Stimulated activated CD8-positive, alpha-beta memory T cell treated with anti-CD3 and anti-CD28 coated beads, Interleukin-7, amount 100 ng/mL, for 48 hours (primary cell): ENCODE measurements at regions not wholly inside any gene's neighbourhood (a gene's known extent, or its start where the extent isn't known, plus 50 kb on each side); places are given as distances from the start of the nearest gene placed in this dataset.

Source experiments
- DNase-seq, 2 donors: peaks; one replicate each; pipeline ENCODE4 v3.0.0-alpha.2; 2020; ENCODE audit warnings: low read depth in 1 of 2; ENCODE audit errors: extremely low read depth in 1 of 2

DNA sequence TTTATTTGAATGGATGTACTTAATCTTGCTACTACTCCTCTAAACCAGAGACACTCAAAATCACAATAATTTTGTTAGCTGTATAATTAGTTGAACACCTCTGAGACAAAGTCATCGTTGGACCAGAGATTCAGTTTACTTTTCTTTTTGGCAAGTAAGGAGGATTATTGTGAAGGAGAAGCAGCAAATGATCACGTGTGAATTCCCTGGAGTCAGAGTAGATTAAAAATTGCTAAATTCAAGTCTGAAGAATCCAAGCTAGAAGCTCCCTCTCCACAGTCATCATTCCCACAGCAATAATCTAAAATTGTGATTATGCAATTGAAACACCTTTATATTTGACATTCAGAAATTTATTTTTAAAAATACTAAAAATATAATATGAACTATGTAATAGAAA, 484.4 kb downstream of the CMPK2 start:
- no peak for DNase-seq

DNA sequence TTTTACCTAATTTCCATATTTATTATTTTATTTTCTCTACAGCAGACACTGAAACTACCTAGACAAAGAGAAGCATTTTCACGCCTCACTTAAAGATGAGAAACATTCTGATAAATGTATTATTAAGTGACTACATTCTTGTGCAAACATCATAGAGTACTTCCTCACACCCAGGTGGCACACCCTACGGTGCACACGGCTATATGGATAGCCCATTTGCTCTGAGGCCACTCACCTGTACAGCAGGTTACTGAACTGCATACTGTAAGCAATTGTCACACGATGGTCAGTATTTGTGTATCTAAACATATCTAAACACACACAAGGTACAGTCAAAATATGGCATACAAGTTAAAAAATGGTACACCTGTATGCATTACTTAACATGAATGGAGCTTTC, 481.4 kb downstream of the CMPK2 start:
- no peak for DNase-seq

GRCh38 chr2:6392354-6392753, 473.4 kb downstream of the CMPK2 start:
- no peak for DNase-seq

DNA sequence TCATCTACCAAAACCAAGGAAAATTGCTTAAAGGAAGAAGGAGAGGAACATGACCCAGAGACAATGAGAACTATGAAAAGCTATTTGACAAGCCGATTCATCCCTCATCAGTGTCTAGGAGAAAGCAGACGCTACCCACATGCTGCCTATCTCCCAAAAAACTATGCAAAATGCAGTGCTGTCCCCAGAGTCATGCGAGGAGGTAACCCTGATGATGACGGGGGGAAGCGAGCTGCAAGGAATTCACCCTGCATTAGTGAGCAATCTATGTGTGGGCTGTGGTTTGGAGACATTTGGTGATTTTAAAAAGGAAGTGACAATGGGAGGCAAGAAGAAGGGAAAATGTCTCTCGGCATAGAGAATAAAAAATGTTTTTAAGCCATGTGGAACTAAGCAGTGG, 472.7 kb downstream of the CMPK2 start:
- no peak for DNase-seq

DNA sequence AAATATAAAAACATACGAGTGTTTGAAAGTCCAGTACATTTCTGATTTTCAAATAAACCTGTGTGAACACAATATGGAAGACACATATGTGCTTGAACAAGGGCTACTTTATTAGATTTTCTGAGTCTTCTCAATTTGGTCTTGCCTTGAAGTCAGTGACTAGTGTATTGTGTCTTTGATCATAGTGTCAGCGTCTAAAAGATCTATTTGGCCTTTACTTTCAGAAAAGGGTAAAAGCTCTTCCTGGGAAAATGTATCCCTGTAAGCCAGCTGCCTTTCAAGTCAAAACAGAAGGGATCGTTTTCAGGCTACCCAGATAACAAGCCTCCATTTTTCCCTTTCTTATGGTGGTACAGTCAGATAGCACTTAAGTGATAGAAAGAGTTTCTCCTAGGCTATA, 471.9 kb downstream of the CMPK2 start:
- DNase-seq, result no peak

GRCh38 chr2:6394276-6394675, 471.4 kb downstream of the CMPK2 start:
- no peak for DNase-seq

GRCh38 chr2:6398421-6398820, 467.3 kb downstream of the CMPK2 start:
- no peak for DNase-seq

GRCh38 chr2:6401301-6401700, 464.4 kb downstream of the CMPK2 start:
- no peak for DNase-seq

- no peak for DNase-seq
Observed at GRCh38 chr2:6408057-6408456, 457.6 kb downstream of the CMPK2 start.

- DNase-seq, result no peak
Observed at GRCh38 chr2:6410313-6410712, 455.4 kb downstream of the CMPK2 start.

GRCh38 chr2:6412533-6413091, 453.1 kb downstream of the CMPK2 start:
- no peak for DNase-seq

- no peak for DNase-seq
Observed at GRCh38 chr2:6417050-6417449, 448.7 kb downstream of the CMPK2 start.

- DNase-seq, result no peak
Observed at GRCh38 chr2:6418291-6418690, 447.4 kb downstream of the CMPK2 start.

GRCh38 chr2:6421138-6421730, 444.5 kb downstream of the CMPK2 start:
- DNase-seq, result no peak

GRCh38 chr2:6421888-6422287, 443.8 kb downstream of the CMPK2 start:
- no peak for DNase-seq

DNA sequence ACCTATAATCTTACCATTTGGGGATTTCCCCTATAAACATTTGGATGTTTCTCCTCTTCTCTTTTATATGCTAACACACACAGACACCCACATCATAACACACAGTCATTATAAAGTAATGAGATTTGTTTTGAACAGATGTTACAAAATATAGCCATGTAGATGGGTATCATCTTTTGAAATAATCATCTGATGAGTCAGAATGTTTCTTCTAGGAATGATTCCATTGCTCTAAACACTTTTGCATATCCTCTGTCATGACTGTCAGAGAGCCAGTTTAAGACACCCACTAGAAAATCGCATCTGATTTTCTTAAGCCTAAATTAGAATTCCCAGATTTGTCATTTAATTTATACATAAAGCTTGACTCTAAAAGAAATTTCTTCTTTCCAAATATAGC, 442.6 kb downstream of the CMPK2 start:
- DNase-seq, result no peak

GRCh38 chr2:6423944-6424343, 441.8 kb downstream of the CMPK2 start:
- DNase-seq, result no peak

- no peak for DNase-seq
Observed at GRCh38 chr2:6425032-6425431, 440.7 kb downstream of the CMPK2 start.

GRCh38 chr2:6429210-6429986, 436.3 kb downstream of the CMPK2 start:
- DNase-seq, result no peak

DNA sequence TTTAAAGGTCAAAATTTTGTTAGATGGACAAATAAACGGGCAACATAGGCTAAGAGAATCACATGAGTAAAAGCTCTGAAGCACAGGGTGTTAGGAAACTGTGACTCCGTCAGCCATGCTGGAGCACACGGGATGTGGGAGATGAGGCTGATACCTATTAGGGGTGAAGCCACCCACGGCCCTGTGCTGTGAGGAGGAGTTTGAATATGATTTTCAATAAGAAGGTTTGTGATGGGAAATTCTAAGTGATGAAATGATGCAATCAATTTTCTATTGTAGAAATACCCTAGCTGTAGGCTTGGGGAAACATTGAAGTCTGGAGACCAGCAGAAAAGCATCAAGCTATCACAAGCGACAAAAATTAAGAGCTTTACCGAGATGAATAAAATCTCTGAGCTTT, 431.3 kb downstream of the CMPK2 start:
- no peak for DNase-seq

GRCh38 chr2:6441800-6442199, 423.9 kb downstream of the CMPK2 start:
- no peak for DNase-seq

DNA sequence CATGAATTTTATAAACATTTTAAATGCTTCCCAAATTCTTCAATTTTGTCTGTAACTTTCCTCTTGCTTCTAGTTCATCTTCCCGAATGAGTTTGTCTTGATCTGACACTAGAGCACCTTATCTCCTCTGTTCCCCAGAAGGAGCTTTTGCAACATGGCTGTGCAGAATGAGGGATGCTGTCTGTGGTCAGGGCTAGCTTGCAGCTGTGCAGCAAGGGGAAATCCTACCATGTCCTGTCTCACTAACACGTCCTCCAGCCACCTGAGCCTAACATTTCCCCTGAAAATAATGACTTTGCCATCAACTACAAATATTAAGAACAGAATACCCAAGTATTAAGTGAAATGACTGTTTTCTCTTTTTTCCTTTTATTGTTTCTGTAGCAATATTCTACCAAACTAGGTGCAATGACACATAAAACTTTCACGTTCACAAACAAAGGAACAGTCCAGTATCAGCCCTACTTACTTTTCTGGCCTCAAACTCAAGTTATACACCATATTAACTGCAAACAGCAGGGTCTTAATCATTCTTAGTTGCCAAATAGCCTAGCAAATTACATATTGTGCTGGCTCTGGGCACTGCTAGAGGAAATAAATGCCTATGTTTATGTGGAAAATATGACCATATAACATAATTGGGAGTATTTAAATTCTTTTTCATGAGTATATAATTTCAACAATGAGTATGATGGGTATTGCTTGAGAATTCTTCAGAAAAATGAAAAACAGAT, 423.3 kb downstream of the CMPK2 start:
- DNase-seq, result no peak
